Effector memory CD4-positive, alpha-beta T cell (primary cell): ENCODE measurements at regions not wholly inside any gene's neighbourhood (a gene's known extent, or its start where the extent isn't known, plus 50 kb on each side); places are given as distances from the start of the nearest gene placed in this dataset.

Source experiments
- DNase-seq, 3 donors: peaks; one replicate each; pipeline ENCODE4 v3.0.0-alpha.2; 2020
- H3K27ac ChIP-seq: 2 replicates; pipeline ENCODE4 v1.7.0; 2013; ENCODE audit warnings: mild to moderate bottlenecking, low read length, moderate library complexity; ENCODE audit not compliant: insufficient read depth, poor library complexity, severe bottlenecking
- H3K27me3 ChIP-seq: replicated peaks from 2 replicates; pipeline ENCODE4 v1.7.0; 2013; ENCODE audit warnings: mild to moderate bottlenecking, low read length; ENCODE audit not compliant: insufficient read depth, control insufficient read depth, poor library complexity, severe bottlenecking
- H3K36me3 ChIP-seq: 2 replicates; pipeline ENCODE4 v1.7.0; 2013; ENCODE audit warnings: mild to moderate bottlenecking, low read length, moderate library complexity; ENCODE audit not compliant: control insufficient read depth, insufficient read depth
- H3K4me1 ChIP-seq: 2 replicates; pipeline ENCODE4 v1.7.0; 2013; ENCODE audit warnings: low read length, mild to moderate bottlenecking; ENCODE audit not compliant: control insufficient read depth, insufficient read depth, poor library complexity, severe bottlenecking
- H3K4me3 ChIP-seq: 2 replicates; pipeline ENCODE4 v1.7.0; 2013; ENCODE audit warnings: low read length, low read depth, mild to moderate bottlenecking; ENCODE audit not compliant: insufficient read depth, poor library complexity, severe bottlenecking
- H3K9me3 ChIP-seq: 2 replicates; pipeline ENCODE4 v1.7.0; 2013; ENCODE audit warnings: mild to moderate bottlenecking, low read length, moderate library complexity; ENCODE audit not compliant: control insufficient read depth

GRCh38 chr10:100679327-100679726, 66.1 kb upstream of the PAX2 start:
- DNase-seq: no peak
- H3K36me3 ChIP-seq: no peaks in the 10 kb centered on the region
- H3K9me3 ChIP-seq: no peaks in the 10 kb centered on the region
- H3K27me3 ChIP-seq: peaks cover 35% of the 10 kb centered on the region
- peaks cover 3% of the 10 kb centered on the region for H3K4me1 ChIP-seq
- H3K27ac ChIP-seq: no peak overlapping the region
- no peak overlapping the region for H3K4me3 ChIP-seq

GRCh38 chr10:100683004-100683403, 62.4 kb upstream of the PAX2 start:
- no peaks in the 10 kb centered on the region for H3K9me3 ChIP-seq
- no peak overlapping the region for H3K27ac ChIP-seq
- no peaks in the 10 kb centered on the region for H3K36me3 ChIP-seq
- no peak for DNase-seq
- H3K4me3 ChIP-seq: no peak overlapping the region
- peaks cover 35% of the 10 kb centered on the region for H3K27me3 ChIP-seq
- H3K4me1 ChIP-seq: peaks cover 3% of the 10 kb centered on the region

- DNase-seq: no peak
- no peaks in the 10 kb centered on the region for H3K9me3 ChIP-seq
Measured at GRCh38 chr10:100683545-100684300, 61.7 kb upstream of the PAX2 start.

GRCh38 chr10:100684688-100685235, 60.6 kb upstream of the PAX2 start:
- no peak for DNase-seq
- no peaks in the 10 kb centered on the region for H3K9me3 ChIP-seq
- H3K27me3 ChIP-seq: peaks cover 29% of the 10 kb centered on the region
- no peak overlapping the region for H3K4me3 ChIP-seq
- peaks cover 3% of the 10 kb centered on the region for H3K4me1 ChIP-seq
- no peaks in the 10 kb centered on the region for H3K36me3 ChIP-seq
- H3K27ac ChIP-seq: no peak overlapping the region

More at GRCh38 chr10:100683545-100684300, 61.7 kb upstream of the PAX2 start:
- Histone ChIP-seq H3K4me3 (no peak overlapping the region), H3K36me3 (no peaks in the 10 kb centered on the region), H3K27ac (no peak overlapping the region), H3K4me1 (peaks cover 3% of the 10 kb centered on the region), H3K27me3 (peaks cover 35% of the 10 kb centered on the region)

- DNase-seq: no peak
- Histone ChIP-seq H3K27me3 (peaks cover 29% of the 10 kb centered on the region), H3K4me3 (no peak overlapping the region), H3K36me3 (no peaks in the 10 kb centered on the region), H3K27ac (no peak overlapping the region), H3K4me1 (peaks cover 3% of the 10 kb centered on the region), H3K9me3 (no peaks in the 10 kb centered on the region)
Measured at GRCh38 chr10:100685331-100685730, 60.1 kb upstream of the PAX2 start.

GRCh38 chr10:100687143-100688003, 58.0 kb upstream of the PAX2 start:
- H3K27me3 ChIP-seq: peaks cover 17% of the 10 kb centered on the region
- DNase-seq: no peak
- H3K27ac ChIP-seq: no peak overlapping the region
- no peaks in the 10 kb centered on the region for H3K36me3 ChIP-seq
- H3K4me3 ChIP-seq: no peak overlapping the region
- H3K9me3 ChIP-seq: no peaks in the 10 kb centered on the region
- no peaks in the 10 kb centered on the region for H3K4me1 ChIP-seq

GRCh38 chr10:100688201-100688600, 57.2 kb upstream of the PAX2 start:
- DNase-seq: no peak
- no peaks in the 10 kb centered on the region for H3K36me3 ChIP-seq
- H3K27ac ChIP-seq: no peak overlapping the region
- H3K4me1 ChIP-seq: no peaks in the 10 kb centered on the region
- no peaks in the 10 kb centered on the region for H3K9me3 ChIP-seq
- H3K4me3 ChIP-seq: no peak overlapping the region
- H3K27me3 ChIP-seq: peaks cover 10% of the 10 kb centered on the region

- DNase-seq: no peak
- no peaks in the 10 kb centered on the region for H3K9me3 ChIP-seq
- no peaks in the 10 kb centered on the region for H3K4me1 ChIP-seq
- no peaks in the 10 kb centered on the region for H3K36me3 ChIP-seq
- H3K27ac ChIP-seq: no peak overlapping the region
- H3K4me3 ChIP-seq: no peak overlapping the region
- H3K27me3 ChIP-seq: no peaks in the 10 kb centered on the region
Measured at GRCh38 chr10:100693821-100694220, 51.6 kb upstream of the PAX2 start.
